Smooth muscle cell (in vitro differentiated cells): ENCODE measurements at regions not wholly inside any gene's neighbourhood (a gene's known extent, or its start where the extent isn't known, plus 50 kb on each side); places are given as distances from the start of the nearest gene placed in this dataset.

Source experiments
- DNase-seq: peaks from one replicate; lab custom pipeline; 2025; ENCODE audit not compliant: unreplicated experiment; lab: John Stamatoyannopoulos, UW
- H2AFZ ChIP-seq: fragments of 200-600 bp; sonication (generic); 2 replicates; pipeline ENCODE4 v1.6.0; 2016; ENCODE audit warnings: antibody characterized with exemption, low read depth, mild to moderate bottlenecking
- H3F3A ChIP-seq: fragments of 200-600 bp; sonication (generic); 2 replicates; pipeline ENCODE4 v1.6.0; 2017; ENCODE audit warnings: antibody characterized with exemption, low read depth
- H3K27ac ChIP-seq: fragments of 200-600 bp; sonication (generic); 2 replicates; pipeline ENCODE4 v1.5.1; 2016; ENCODE audit warnings: low read depth, mild to moderate bottlenecking
- H3K27me3 ChIP-seq: fragments of 200-600 bp; sonication (generic); 2 replicates; pipeline ENCODE4 v1.6.1; 2016; ENCODE audit warnings: low read depth, mild to moderate bottlenecking
- H3K36me3 ChIP-seq: fragments of 200-600 bp; sonication (generic); 2 replicates; pipeline ENCODE4 v1.5.1; 2016; ENCODE audit warnings: low read depth
- H3K4me1 ChIP-seq: fragments of 200-600 bp; sonication (generic); 2 replicates; pipeline ENCODE4 v1.5.1; 2016; ENCODE audit warnings: low read depth
- H3K4me2 ChIP-seq: fragments of 200-600 bp; sonication (generic); 2 replicates; pipeline ENCODE4 v1.6.0; 2016; ENCODE audit warnings: mild to moderate bottlenecking
- H3K4me3 ChIP-seq: fragments of 200-600 bp; sonication (generic); 2 replicates; pipeline ENCODE4 v1.5.1; 2016; ENCODE audit warnings: mild to moderate bottlenecking
- H3K79me2 ChIP-seq: fragments of 200-600 bp; sonication (generic); 2 replicates; pipeline ENCODE4 v1.6.0; 2016; ENCODE audit warnings: low read depth, mild to moderate bottlenecking
- H3K9ac ChIP-seq: fragments of 200-600 bp; sonication (generic); 2 replicates; pipeline ENCODE4 v1.6.0; 2016; ENCODE audit warnings: low read depth
- H3K9me3 ChIP-seq: fragments of 200-600 bp; sonication (generic); replicated peaks from 2 replicates; pipeline ENCODE4 v1.5.1; 2016; ENCODE audit warnings: low read depth
- H4K20me1 ChIP-seq: fragments of 200-600 bp; sonication (generic); 2 replicates; pipeline ENCODE4 v1.6.0; 2016; ENCODE audit warnings: low read depth
- whole genome bisulfite sequencing: methylation state at CpG from one replicate; pipeline ENCODE4 v1.1.7; 2016; ENCODE audit warnings: low lambda C conversion rate; 5-methylcytosine and 5-hydroxymethylcytosine counted together
- TF ChIP-seq, protein P1 (sequence below): fragments of 200-600 bp; sonication (generic); IDR thresholded peaks from 2 replicates; pipeline ENCODE4 v1.5.1; 2017; ENCODE audit warnings: borderline replicate concordance, mild to moderate bottlenecking, antibody characterized with exemption; ENCODE audit not compliant: insufficient read depth, poor library complexity, severe bottlenecking

DNA sequence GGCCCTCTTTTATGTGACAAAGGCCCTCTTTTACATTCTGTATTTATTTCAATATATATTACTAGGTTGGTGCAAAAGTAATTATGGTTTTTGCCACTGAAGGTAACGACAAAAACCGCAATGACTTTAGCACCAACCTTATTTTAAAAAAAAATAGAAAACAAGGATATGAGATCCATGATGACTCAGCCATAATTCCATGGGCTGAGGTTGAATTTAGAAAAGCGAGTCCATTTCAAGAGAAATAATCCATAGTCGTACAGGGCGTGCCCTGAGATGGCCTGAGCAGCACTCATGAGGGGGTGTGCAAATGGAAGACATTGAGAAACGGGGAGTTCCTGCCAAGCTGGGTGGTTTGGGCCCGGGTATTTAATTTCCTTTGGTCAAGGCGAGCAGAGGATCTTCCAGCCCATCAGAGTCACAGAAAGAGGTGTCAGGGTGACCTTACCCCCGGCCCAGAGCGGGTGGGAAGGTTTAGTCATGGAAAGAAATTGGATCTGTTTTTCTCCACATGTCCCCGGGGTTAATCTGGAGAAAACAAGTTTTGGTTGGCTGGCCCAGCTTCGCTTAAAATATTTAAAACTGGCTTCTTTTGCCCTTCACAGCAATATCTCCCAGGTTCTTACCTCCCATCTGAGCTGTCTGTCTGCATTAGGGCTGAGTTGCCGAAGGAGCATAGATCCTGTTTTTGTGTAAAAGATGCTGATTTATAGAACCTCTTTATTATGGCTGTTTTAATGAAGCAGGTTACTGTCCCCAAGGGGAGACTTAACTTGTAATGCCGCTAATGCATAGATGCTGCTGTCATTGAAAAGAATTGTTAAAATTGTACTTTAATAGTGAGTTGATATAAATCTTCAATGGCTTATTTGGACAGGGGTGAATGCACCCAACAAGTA is 255.6 kb downstream of the PREX1 start:
- WGBS, result 74% methylated on average over 14 of the region's 14 CpGs

DNA sequence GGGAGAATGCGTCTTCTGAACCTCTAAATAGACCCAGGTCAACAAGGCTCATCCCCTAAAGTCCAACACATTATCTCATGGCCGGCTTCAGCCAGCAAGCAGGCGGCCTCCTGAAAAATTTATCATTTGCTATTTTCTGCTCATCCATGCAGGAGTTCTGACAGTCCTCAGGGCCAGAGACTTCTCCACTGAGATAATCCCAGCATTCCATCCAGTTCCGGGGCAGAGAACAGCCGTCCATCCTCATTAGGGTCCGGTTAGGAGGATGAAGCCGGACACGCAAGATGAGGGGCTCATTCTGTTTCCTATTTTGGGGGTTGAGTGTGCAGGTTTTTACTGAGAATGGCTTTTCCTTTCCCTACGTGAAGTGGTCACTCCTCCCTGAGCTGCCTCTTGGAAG is 258.1 kb downstream of the PREX1 start:
- H3K4me2 ChIP-seq, result no peak overlapping the region
- H3K36me3 ChIP-seq, result no peaks in the 10 kb centered on the region
- H3K9me3 ChIP-seq, result no peaks in the 10 kb centered on the region
- H3K4me3 ChIP-seq, result no peak overlapping the region
- no peaks in the 10 kb centered on the region for H3K27me3 ChIP-seq
- H3K9ac ChIP-seq, result no peak overlapping the region
- H3K79me2 ChIP-seq, result no peaks in the 10 kb centered on the region
- H3F3A ChIP-seq, result no peaks in the 10 kb centered on the region
- H3K27ac ChIP-seq, result no peak overlapping the region
- no peak overlapping the region for H2AFZ ChIP-seq
- H3K4me1 ChIP-seq, result no peaks in the 10 kb centered on the region
- TF ChIP-seq, protein P1, sequence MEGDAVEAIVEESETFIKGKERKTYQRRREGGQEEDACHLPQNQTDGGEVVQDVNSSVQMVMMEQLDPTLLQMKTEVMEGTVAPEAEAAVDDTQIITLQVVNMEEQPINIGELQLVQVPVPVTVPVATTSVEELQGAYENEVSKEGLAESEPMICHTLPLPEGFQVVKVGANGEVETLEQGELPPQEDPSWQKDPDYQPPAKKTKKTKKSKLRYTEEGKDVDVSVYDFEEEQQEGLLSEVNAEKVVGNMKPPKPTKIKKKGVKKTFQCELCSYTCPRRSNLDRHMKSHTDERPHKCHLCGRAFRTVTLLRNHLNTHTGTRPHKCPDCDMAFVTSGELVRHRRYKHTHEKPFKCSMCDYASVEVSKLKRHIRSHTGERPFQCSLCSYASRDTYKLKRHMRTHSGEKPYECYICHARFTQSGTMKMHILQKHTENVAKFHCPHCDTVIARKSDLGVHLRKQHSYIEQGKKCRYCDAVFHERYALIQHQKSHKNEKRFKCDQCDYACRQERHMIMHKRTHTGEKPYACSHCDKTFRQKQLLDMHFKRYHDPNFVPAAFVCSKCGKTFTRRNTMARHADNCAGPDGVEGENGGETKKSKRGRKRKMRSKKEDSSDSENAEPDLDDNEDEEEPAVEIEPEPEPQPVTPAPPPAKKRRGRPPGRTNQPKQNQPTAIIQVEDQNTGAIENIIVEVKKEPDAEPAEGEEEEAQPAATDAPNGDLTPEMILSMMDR, result no peak
- DNase-seq, result no peak
- WGBS, result 88% methylated on average over 9 of the region's 9 CpGs
- H4K20me1 ChIP-seq, result no peaks in the 10 kb centered on the region

More for the DNA sequence above, 255.6 kb downstream of the PREX1 start:
- Histone ChIP-seq H3K9ac (no peak overlapping the region), H3K79me2 (no peaks in the 10 kb centered on the region), H2AFZ (no peak overlapping the region), H3K4me3 (no peak overlapping the region), H3K9me3 (no peaks in the 10 kb centered on the region), H3F3A (no peaks in the 10 kb centered on the region), H4K20me1 (no peaks in the 10 kb centered on the region), H3K4me1 (no peaks in the 10 kb centered on the region), H3K27ac (no peak overlapping the region), H3K4me2 (no peak overlapping the region), H3K27me3 (no peaks in the 10 kb centered on the region), H3K36me3 (no peaks in the 10 kb centered on the region)
- TF ChIP-seq, protein P1, result no peak
- no peak for DNase-seq

DNA sequence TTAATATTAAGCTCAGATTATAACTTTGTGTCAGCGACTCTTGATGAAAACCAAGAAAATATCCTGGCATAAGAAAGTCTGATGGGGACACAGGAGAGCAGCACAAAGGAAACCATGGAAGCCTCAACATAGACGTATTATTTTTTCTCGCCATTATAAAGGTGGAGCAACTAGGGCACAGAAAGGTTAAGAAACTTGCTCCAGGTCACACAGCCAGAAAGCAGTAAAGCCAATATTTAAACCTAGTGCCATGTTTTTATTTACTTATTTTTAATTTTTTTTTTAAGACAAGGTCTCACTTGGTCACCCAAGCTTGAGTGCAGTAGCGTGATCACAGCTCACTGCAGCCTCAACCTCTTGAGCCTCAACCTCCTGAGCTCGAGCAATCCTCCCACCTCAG is 259.3 kb downstream of the PREX1 start:
- H3K4me2 ChIP-seq, result no peak overlapping the region
- no peaks in the 10 kb centered on the region for H3F3A ChIP-seq
- H4K20me1 ChIP-seq, result no peaks in the 10 kb centered on the region
- no peak overlapping the region for H3K27ac ChIP-seq
- no peaks in the 10 kb centered on the region for H3K4me1 ChIP-seq
- H3K9me3 ChIP-seq, result no peaks in the 10 kb centered on the region
- H3K36me3 ChIP-seq, result no peaks in the 10 kb centered on the region
- no peak overlapping the region for H3K9ac ChIP-seq
- no peak for DNase-seq
- 93% methylated on average over 5 of the region's 5 CpGs for WGBS
- TF ChIP-seq, protein P1, result no peak
- H2AFZ ChIP-seq, result no peak overlapping the region
- H3K27me3 ChIP-seq, result no peaks in the 10 kb centered on the region
- no peaks in the 10 kb centered on the region for H3K79me2 ChIP-seq
- no peak overlapping the region for H3K4me3 ChIP-seq

DNA sequence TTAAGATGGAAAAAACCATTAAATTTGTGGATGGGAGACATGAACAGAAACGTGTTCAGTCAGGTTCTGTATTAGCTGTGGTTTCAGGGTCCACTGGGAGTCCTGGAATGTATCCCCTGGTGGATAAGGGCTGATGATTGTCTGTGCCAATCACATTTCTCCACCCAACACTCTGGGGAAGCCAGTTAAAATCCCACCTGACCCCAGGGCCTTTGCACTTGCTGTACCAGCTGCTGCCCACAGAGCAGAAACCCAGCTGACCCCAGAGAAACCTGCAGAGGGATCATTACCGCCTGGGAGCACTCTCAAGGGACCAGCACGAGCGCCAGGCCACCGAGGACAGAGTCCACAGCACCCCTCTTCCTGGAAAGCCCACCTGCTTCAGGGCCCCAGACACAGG is 260.7 kb downstream of the PREX1 start:
- Histone ChIP-seq H3K27me3 (no peaks in the 10 kb centered on the region), H3K4me2 (no peak overlapping the region), H3K27ac (no peak overlapping the region), H3K36me3 (no peaks in the 10 kb centered on the region), H3K9me3 (no peaks in the 10 kb centered on the region), H3K4me1 (no peaks in the 10 kb centered on the region), H3K79me2 (no peaks in the 10 kb centered on the region), H2AFZ (no peak overlapping the region), H3F3A (no peaks in the 10 kb centered on the region), H4K20me1 (no peaks in the 10 kb centered on the region), H3K9ac (no peak overlapping the region), H3K4me3 (no peak overlapping the region)
- DNase-seq, result no peak
- TF ChIP-seq, protein P1, result no peak
- 88% methylated on average over 5 of the region's 5 CpGs for WGBS
